ENCODE measurements at regions not wholly inside any gene's neighbourhood (a gene's known extent, or its start where the extent isn't known, plus 50 kb on each side); places are given as distances from the start of the nearest gene placed in this dataset.

DNA sequence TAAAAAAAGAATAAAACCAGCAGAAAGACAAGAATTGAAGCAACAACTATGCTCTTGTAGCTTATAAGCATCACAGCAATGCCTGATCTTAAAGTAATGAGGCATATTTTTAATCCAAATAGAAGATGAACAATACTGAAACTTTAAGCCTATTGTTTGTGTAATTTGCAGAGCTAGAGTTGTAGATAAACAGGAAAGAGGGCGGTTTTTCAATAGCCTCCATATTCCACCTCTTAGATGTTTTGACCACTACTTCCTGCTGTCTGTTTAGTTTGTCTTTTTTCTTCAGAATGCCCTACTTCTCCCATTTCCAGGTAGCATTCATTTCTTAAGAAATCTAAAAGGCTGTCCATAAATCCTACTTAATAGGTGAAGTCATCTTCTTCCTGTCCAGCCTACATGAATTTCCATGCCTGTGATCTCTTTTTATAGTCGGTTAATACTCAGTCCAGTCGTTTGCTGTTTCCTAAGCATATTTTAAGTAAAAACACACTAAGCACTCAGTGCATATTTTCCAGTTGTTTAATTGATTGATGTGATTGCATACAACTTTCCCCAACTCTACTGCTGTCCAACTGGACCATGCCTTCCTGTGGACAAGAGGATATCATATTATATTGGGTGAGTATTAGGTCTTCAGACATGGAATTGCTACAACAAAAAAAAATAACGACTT is 308.1 kb downstream of the TFEC start:
- Histone ChIP-seq H3K27me3 (ENCODE audit: insufficient read depth, low read depth, severe bottlenecking) (no peaks in the 10 kb centered on the region), H3K9me3 (ENCODE audit: severe bottlenecking) (no peaks in the 10 kb centered on the region), H3K36me3 (no peaks in the 10 kb centered on the region), H3K27ac (no peak overlapping the region), H3K4me3 (ENCODE audit: low read depth, low read length) (no peak overlapping the region)
- DNase-seq = no peak
- TF ChIP-seq CTCF (IDR thresholded peaks at IDR 0.05; ENCODE audit: low read depth, low read length) = no peak

DNA sequence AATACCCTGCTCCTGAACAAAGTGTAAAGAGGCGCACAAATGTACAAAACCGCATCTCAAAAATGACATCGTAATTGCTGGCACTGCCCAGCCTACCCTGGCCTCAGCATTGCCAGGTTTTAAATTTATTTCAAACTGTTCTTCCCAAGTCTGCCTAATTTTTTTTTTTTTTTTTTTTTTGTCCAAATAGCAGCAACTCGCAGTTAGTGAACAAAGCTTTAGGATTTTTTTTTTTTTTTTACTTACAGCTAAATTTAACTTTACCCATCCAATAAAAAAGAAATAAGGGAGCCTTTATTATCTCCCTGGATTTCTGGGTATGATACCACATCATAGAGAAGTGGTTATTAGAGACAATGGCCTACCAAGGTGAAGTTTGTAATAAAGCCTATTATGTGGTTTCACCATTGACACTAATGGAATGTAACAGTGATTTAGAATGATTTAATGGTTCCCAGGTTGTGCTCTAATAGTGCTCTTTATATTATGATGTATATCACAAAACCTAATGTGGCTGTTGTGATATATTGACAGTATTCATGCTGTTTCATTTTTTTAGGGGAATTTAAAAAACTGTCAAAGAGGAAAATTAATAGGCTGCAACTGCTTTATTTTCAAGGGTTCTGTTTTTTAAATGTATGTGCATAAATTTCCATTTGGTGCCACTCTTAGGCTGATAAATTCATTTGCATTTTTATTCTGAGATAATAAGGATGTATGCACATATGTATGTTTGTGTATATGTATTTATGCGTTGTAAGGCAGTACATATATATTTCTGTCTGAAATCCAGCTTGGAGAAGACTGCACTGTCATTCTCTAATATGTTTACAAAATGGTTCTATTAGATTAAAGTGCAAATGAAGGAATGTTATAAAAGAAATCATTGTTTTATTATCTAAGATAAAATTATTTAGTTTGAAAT is 309.0 kb downstream of the TFEC start:
- H3K9me3 ChIP-seq (ENCODE audit: severe bottlenecking) = no peaks in the 10 kb centered on the region
- no peaks in the 10 kb centered on the region for H3K27me3 ChIP-seq (ENCODE audit: insufficient read depth, low read depth, severe bottlenecking)
- H3K4me3 ChIP-seq (ENCODE audit: low read depth, low read length) = no peak overlapping the region
- no peak for DNase-seq
- TF ChIP-seq CTCF (IDR thresholded peaks at IDR 0.05; ENCODE audit: low read depth, low read length) = no peak
- no peaks in the 10 kb centered on the region for H3K36me3 ChIP-seq
- no peak overlapping the region for H3K27ac ChIP-seq

- no peak for DNase-seq
- TF ChIP-seq CTCF (IDR thresholded peaks at IDR 0.05; ENCODE audit: low read depth, low read length) = no peak
- H3K36me3 ChIP-seq = no peaks in the 10 kb centered on the region
- H3K27me3 ChIP-seq (ENCODE audit: insufficient read depth, low read depth, severe bottlenecking) = no peaks in the 10 kb centered on the region
- H3K27ac ChIP-seq = no peak overlapping the region
- no peaks in the 10 kb centered on the region for H3K9me3 ChIP-seq (ENCODE audit: severe bottlenecking)
- no peak overlapping the region for H3K4me3 ChIP-seq (ENCODE audit: low read depth, low read length)
These were observed 310.6 kb downstream of the TFEC start for GRCh38 chr7:115719963-115720362.

DNA sequence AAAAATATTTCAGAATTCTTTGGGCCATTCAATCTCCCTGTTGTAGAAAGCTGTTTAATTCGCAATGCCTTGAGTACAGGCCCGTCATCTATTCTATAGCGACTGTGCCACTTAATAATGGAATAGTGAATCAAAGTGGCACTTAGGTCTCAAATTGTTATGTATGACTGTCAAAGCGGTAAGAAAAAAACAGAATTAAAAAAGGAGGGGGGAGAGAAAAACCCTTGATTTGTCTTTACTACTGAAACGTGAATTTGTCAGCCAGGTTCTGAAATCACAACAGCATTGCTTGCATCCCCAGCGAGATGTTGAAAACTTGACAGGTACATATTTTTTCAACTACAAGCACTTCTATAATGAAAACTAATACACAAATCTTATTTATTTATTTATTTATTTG is 320.9 kb downstream of the TFEC start:
- no peaks in the 10 kb centered on the region for H3K27me3 ChIP-seq (ENCODE audit: insufficient read depth, low read depth, severe bottlenecking)
- H3K36me3 ChIP-seq = no peaks in the 10 kb centered on the region
- H3K4me3 ChIP-seq (ENCODE audit: low read depth, low read length) = no peak overlapping the region
- no peak for DNase-seq
- H3K9me3 ChIP-seq (ENCODE audit: severe bottlenecking) = no peaks in the 10 kb centered on the region
- H3K27ac ChIP-seq = peak overlapping the region; percentile 74
- TF ChIP-seq CTCF (IDR thresholded peaks at IDR 0.05; ENCODE audit: low read depth, low read length) = no peak

DNA sequence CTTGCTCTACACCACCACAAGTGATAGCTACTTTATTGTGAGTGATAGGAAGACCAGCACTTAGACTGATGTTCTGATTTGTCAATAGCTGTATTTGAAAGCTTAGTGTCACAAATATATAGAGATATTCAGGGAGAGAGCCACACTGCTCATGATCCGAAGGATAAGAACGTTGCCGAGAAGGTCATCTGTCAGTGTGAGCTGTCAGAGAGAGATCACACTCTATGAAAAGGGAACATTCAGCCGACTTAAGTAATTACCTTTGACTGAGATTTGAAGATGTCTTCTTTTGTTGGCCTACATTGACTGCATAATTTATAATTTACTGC is 322.6 kb downstream of the TFEC start:
- Histone ChIP-seq H3K27me3 (ENCODE audit: insufficient read depth, low read depth, severe bottlenecking) (no peaks in the 10 kb centered on the region), H3K9me3 (ENCODE audit: severe bottlenecking) (no peaks in the 10 kb centered on the region), H3K27ac (peak overlapping the region; percentile 74), H3K36me3 (no peaks in the 10 kb centered on the region), H3K4me3 (ENCODE audit: low read depth, low read length) (no peak overlapping the region; the same call in 1 of the 2 replicates)
- no peak for TF ChIP-seq CTCF (IDR thresholded peaks at IDR 0.05; ENCODE audit: low read depth, low read length)
- DNase-seq = peak; percentile 47

All from WERI-Rb-1 (cell line).